ENCODE measurements at regions not wholly inside any gene's neighbourhood (a gene's known extent, or its start where the extent isn't known, plus 50 kb on each side); places are given as distances from the start of the nearest gene placed in this dataset.

DNA sequence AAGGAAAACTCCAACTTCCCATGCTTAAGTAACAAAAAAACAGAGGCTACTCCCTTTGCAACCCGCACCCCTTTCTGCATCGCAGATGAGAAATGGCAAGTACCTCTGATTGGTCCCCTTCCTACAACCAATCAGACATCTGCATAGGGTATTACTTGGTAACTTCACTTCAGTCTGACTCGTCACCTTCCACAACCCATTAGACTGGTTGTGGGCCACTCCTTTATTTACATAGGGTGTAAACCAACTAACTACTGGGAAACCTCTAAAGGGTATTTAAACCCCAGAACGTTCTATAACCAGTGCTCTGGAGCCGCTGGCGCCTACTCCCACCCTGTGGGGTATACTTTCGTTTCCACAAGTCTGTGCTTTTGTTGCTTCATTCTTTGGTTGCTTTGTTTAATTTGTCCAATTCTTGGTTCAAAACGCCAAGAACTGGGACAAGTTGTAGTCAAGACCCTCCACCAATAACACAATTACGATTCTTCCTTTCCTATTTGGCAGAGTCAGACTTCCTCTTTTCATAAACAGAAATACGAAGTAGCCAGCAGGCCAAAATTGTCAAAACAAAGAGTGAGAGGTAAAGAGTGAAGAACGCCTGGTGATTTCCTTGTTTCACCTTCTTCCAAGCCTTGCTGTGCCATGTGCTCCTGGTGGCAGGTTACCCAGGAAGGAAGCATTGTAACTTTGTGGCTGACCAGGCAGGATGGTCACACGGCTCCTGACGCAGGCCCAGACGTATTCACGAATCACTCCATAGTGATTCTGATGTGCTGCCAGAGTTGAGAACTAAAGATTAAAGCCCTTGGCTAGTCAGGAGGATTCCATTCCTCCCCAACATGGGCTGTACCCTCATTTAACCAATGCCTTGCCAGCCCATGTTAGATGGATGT lies 477.4 kb downstream of the ARHGEF28 start:
- peaks cover 0 to 10% (median 7%) of the 10 kb centered on the region in 5 donors for H3K9me3 ChIP-seq (ENCODE audit: control insufficient read depth in 5 of 5, low read length in 5 of 5)
- H3K4me1 ChIP-seq (ENCODE audit: control insufficient read depth in 5 of 5, insufficient read depth in 5 of 5, low read length in 5 of 5): peaks cover 3 to 36% (median 8%) of the 10 kb centered on the region in 5 donors
- H3K9ac ChIP-seq (ENCODE audit: low read length in 5 of 5): no peak overlapping the region
- H3K4me3 ChIP-seq (ENCODE audit: low read depth in 1 of 5, low read length in 5 of 5): no peak overlapping the region
- H3K36me3 ChIP-seq (ENCODE audit: control insufficient read depth in 5 of 5, insufficient read depth in 5 of 5, low read length in 5 of 5): no peaks in the 10 kb centered on the region
- no peaks in the 10 kb centered on the region for H3K27me3 ChIP-seq (ENCODE audit: control insufficient read depth in 5 of 5, insufficient read depth in 4 of 5, low read length in 5 of 5)
- H3K27ac ChIP-seq (ENCODE audit: low read depth, low read length): no peak overlapping the region

DNA sequence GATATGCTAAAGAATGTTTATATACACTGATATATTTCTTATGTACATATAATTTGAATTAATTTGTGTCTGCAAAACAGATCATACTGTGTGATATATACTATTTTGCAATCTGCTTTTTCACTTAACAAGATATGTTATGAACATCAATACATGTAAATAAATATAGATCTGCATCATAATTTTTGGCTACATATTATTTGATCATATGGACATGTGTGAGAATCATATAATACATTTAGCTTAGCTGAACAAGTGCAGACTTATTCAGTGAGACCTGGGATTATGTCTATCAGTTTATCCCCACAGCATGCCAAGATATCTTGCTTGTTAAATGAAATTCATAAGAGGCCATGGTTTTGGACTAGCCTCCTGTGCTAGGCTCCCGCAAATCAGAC lies 474.3 kb downstream of the ARHGEF28 start:
- Histone ChIP-seq H3K36me3 (ENCODE audit: control insufficient read depth in 5 of 5, insufficient read depth in 5 of 5, low read length in 5 of 5) (no peaks in the 10 kb centered on the region), H3K27ac (ENCODE audit: low read depth, low read length) (no peak overlapping the region), H3K4me1 (ENCODE audit: control insufficient read depth in 5 of 5, insufficient read depth in 5 of 5, low read length in 5 of 5) (peaks cover 2 to 45% (median 5%) of the 10 kb centered on the region in 5 donors), H3K27me3 (ENCODE audit: control insufficient read depth in 5 of 5, insufficient read depth in 4 of 5, low read length in 5 of 5) (no peaks in the 10 kb centered on the region), H3K9me3 (ENCODE audit: control insufficient read depth in 5 of 5, low read length in 5 of 5) (peaks cover 0 to 10% (median 7%) of the 10 kb centered on the region in 5 donors), H3K9ac (ENCODE audit: low read length in 5 of 5) (no peak overlapping the region), H3K4me3 (ENCODE audit: low read depth in 1 of 5, low read length in 5 of 5) (no peak overlapping the region)

DNA sequence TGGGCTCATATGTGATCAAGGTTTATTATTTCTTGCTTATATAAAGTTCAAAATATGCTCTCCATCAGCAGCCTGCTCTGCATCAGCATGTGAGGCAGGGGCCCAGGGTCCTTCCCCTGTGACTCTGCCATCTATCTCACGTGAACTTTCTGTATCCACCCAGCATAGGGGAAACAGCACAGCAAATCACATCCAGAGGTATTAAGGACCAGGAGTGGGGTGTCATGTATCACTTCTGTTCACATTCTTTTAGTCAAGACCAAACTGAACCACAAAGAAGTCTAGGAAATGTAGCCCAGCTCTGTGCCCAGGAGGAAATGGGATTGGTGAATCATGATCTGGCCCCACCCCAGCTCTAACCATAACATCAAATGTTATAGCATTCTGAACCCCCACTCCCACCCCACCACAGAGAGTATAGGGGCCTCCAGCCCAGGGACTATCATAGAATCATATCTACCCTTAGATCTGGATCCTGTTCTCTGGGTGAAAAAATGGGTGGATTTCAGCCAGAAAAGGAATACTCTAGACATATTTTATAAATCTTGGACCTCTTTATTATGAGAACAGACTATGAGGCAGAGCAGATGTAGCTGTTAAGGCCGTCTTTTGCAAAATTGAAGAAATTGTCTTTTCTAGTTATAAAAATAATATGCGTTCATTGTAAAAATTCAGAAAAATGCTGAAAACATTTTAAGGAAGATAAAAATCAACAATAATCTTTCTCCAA lies 473.7 kb downstream of the ARHGEF28 start:
- no peak overlapping the region for H3K27ac ChIP-seq (ENCODE audit: low read depth, low read length)
- peaks cover 0 to 39% (median 0%) of the 10 kb centered on the region in 5 donors for H3K4me1 ChIP-seq (ENCODE audit: control insufficient read depth in 5 of 5, insufficient read depth in 5 of 5, low read length in 5 of 5)
- no peak overlapping the region for H3K9ac ChIP-seq (ENCODE audit: low read length in 5 of 5)
- peaks cover 0 to 10% (median 7%) of the 10 kb centered on the region in 5 donors for H3K9me3 ChIP-seq (ENCODE audit: control insufficient read depth in 5 of 5, low read length in 5 of 5)
- no peaks in the 10 kb centered on the region for H3K27me3 ChIP-seq (ENCODE audit: control insufficient read depth in 5 of 5, insufficient read depth in 4 of 5, low read length in 5 of 5)
- H3K4me3 ChIP-seq (ENCODE audit: low read depth in 1 of 5, low read length in 5 of 5): no peak overlapping the region
- H3K36me3 ChIP-seq (ENCODE audit: control insufficient read depth in 5 of 5, insufficient read depth in 5 of 5, low read length in 5 of 5): no peaks in the 10 kb centered on the region

DNA sequence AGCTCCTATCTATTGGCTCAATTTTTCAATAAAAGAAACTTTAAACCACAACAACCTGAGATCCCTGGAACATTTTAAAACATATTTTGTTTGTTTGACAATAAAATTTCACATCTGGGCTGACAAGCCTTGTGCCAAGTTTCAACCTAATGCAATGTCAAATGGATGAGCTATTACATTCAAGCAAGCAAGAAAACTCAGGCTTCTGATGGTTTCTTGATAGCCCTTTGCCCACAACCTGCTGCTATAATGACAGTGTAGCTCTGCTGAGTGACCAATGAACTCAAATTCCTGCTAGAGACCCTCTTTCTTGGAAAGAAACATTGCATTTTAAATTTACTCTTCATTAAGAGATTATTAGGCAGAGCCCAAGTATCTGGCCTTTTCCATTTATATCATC lies 472.9 kb downstream of the ARHGEF28 start:
- H3K4me1 ChIP-seq (ENCODE audit: control insufficient read depth in 5 of 5, insufficient read depth in 5 of 5, low read length in 5 of 5): peaks cover 0 to 36% (median 0%) of the 10 kb centered on the region in 5 donors
- H3K27ac ChIP-seq (ENCODE audit: low read depth, low read length): no peak overlapping the region
- no peak overlapping the region for H3K4me3 ChIP-seq (ENCODE audit: low read depth in 1 of 5, low read length in 5 of 5)
- peaks cover 0 to 10% (median 7%) of the 10 kb centered on the region in 5 donors for H3K9me3 ChIP-seq (ENCODE audit: control insufficient read depth in 5 of 5, low read length in 5 of 5)
- no peaks in the 10 kb centered on the region for H3K27me3 ChIP-seq (ENCODE audit: control insufficient read depth in 5 of 5, insufficient read depth in 4 of 5, low read length in 5 of 5)
- H3K36me3 ChIP-seq (ENCODE audit: control insufficient read depth in 5 of 5, insufficient read depth in 5 of 5, low read length in 5 of 5): no peaks in the 10 kb centered on the region
- H3K9ac ChIP-seq (ENCODE audit: low read length in 5 of 5): no peak overlapping the region

DNA sequence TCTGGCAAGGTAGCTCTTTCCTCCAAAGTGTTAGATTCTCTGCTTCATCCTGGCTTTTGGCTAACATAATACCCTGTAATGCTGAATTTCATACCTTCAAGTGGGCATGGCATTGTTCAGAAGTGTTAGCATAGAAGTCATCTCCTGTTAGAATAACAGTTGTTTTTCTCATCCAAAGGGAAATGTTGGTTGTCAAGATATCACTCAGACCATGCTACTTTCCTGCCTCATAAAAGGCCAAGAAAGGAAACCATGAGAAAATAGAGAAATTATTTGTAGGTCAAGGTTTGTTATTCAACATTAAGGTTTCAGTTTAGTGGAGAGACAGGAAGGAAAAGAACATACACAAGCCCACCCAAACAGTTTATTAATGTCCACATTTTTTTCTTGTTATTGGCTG lies 472.5 kb downstream of the ARHGEF28 start:
- no peak overlapping the region for H3K9ac ChIP-seq (ENCODE audit: low read length in 5 of 5)
- H3K4me3 ChIP-seq (ENCODE audit: low read depth in 1 of 5, low read length in 5 of 5): no peak overlapping the region
- peaks cover 0 to 35% (median 0%) of the 10 kb centered on the region in 5 donors for H3K4me1 ChIP-seq (ENCODE audit: control insufficient read depth in 5 of 5, insufficient read depth in 5 of 5, low read length in 5 of 5)
- H3K9me3 ChIP-seq (ENCODE audit: control insufficient read depth in 5 of 5, low read length in 5 of 5): peaks cover 0 to 10% (median 7%) of the 10 kb centered on the region in 5 donors
- H3K27me3 ChIP-seq (ENCODE audit: control insufficient read depth in 5 of 5, insufficient read depth in 4 of 5, low read length in 5 of 5): no peaks in the 10 kb centered on the region
- no peaks in the 10 kb centered on the region for H3K36me3 ChIP-seq (ENCODE audit: control insufficient read depth in 5 of 5, insufficient read depth in 5 of 5, low read length in 5 of 5)
- no peak overlapping the region for H3K27ac ChIP-seq (ENCODE audit: low read depth, low read length)

DNA sequence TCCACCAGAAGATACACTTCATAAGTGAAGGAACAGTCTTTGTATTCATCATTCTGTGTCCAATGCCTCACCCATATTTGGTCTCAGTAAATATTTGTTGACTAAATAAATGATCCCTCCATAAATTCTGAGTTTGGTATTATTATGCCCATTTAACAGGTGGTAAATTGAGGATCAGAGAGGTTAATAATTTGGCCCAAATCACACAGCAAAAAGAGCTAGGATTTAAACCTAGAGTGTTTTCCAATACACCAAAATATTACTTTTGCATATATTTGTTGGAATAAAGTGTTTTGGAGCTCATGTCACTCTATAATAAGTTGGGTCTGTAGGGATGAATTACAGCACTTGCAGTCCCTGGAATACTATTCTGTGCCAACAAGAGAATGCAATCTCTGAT lies 470.3 kb downstream of the ARHGEF28 start:
- H3K4me1 ChIP-seq (ENCODE audit: control insufficient read depth in 5 of 5, insufficient read depth in 5 of 5, low read length in 5 of 5): peaks cover 0 to 29% (median 0%) of the 10 kb centered on the region in 5 donors
- H3K36me3 ChIP-seq (ENCODE audit: control insufficient read depth in 5 of 5, insufficient read depth in 5 of 5, low read length in 5 of 5): no peaks in the 10 kb centered on the region
- H3K27me3 ChIP-seq (ENCODE audit: control insufficient read depth in 5 of 5, insufficient read depth in 4 of 5, low read length in 5 of 5): no peaks in the 10 kb centered on the region
- H3K9ac ChIP-seq (ENCODE audit: low read length in 5 of 5): no peak overlapping the region
- peaks cover 0 to 10% (median 7%) of the 10 kb centered on the region in 5 donors for H3K9me3 ChIP-seq (ENCODE audit: control insufficient read depth in 5 of 5, low read length in 5 of 5)
- H3K4me3 ChIP-seq (ENCODE audit: low read depth in 1 of 5, low read length in 5 of 5): no peak overlapping the region
- H3K27ac ChIP-seq (ENCODE audit: low read depth, low read length): no peak overlapping the region

DNA sequence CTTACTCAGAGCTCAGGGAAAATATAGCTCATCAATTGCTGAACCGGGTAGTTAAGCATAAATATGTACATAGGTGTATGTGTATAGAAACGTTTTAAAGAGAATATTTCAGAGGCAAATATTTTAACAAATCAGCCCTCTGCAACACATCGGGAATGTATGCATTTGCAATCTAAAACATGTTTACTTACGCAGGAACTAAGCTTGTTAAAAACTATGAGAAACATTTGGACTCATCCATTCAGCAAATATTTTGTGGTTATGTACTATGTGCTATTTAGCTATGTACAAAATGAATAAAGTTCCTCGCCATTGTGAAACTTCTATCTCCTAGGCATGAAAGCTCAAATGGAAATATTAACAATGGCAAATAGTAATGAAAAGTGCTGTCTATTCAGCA lies 469.9 kb downstream of the ARHGEF28 start:
- H3K36me3 ChIP-seq (ENCODE audit: control insufficient read depth in 5 of 5, insufficient read depth in 5 of 5, low read length in 5 of 5): no peaks in the 10 kb centered on the region
- peaks cover 0 to 29% (median 0%) of the 10 kb centered on the region in 5 donors for H3K4me1 ChIP-seq (ENCODE audit: control insufficient read depth in 5 of 5, insufficient read depth in 5 of 5, low read length in 5 of 5)
- H3K27ac ChIP-seq (ENCODE audit: low read depth, low read length): no peak overlapping the region
- no peaks in the 10 kb centered on the region for H3K27me3 ChIP-seq (ENCODE audit: control insufficient read depth in 5 of 5, insufficient read depth in 4 of 5, low read length in 5 of 5)
- H3K9me3 ChIP-seq (ENCODE audit: control insufficient read depth in 5 of 5, low read length in 5 of 5): peaks cover 0 to 10% (median 7%) of the 10 kb centered on the region in 5 donors
- H3K9ac ChIP-seq (ENCODE audit: low read length in 5 of 5): no peak overlapping the region
- H3K4me3 ChIP-seq (ENCODE audit: low read depth in 1 of 5, low read length in 5 of 5): no peak overlapping the region

DNA sequence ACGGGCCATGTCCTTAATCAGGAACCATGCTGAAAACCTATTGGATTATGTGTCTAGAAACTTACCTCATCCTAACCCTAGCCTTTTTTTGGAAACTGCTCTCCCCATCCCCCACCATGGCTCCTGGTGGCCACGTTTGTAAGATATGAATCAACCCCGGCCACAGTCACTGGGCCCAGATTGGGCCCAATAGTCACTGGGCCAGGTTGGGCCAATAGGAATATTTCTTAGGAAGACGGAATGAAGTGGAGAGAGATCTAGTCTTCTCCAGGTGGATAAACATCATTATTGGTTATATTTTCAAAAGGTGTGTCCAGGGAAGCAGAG lies 468.7 kb downstream of the ARHGEF28 start:
- no peaks in the 10 kb centered on the region for H3K36me3 ChIP-seq (ENCODE audit: control insufficient read depth in 5 of 5, insufficient read depth in 5 of 5, low read length in 5 of 5)
- no peak overlapping the region for H3K27ac ChIP-seq (ENCODE audit: low read depth, low read length)
- H3K4me3 ChIP-seq (ENCODE audit: low read depth in 1 of 5, low read length in 5 of 5): no peak overlapping the region
- H3K4me1 ChIP-seq (ENCODE audit: control insufficient read depth in 5 of 5, insufficient read depth in 5 of 5, low read length in 5 of 5): peaks cover 0 to 29% (median 0%) of the 10 kb centered on the region in 5 donors
- H3K9me3 ChIP-seq (ENCODE audit: control insufficient read depth in 5 of 5, low read length in 5 of 5): peaks cover 0 to 9% (median 5%) of the 10 kb centered on the region in 5 donors
- H3K9ac ChIP-seq (ENCODE audit: low read length in 5 of 5): no peak overlapping the region
- H3K27me3 ChIP-seq (ENCODE audit: control insufficient read depth in 5 of 5, insufficient read depth in 4 of 5, low read length in 5 of 5): no peaks in the 10 kb centered on the region

DNA sequence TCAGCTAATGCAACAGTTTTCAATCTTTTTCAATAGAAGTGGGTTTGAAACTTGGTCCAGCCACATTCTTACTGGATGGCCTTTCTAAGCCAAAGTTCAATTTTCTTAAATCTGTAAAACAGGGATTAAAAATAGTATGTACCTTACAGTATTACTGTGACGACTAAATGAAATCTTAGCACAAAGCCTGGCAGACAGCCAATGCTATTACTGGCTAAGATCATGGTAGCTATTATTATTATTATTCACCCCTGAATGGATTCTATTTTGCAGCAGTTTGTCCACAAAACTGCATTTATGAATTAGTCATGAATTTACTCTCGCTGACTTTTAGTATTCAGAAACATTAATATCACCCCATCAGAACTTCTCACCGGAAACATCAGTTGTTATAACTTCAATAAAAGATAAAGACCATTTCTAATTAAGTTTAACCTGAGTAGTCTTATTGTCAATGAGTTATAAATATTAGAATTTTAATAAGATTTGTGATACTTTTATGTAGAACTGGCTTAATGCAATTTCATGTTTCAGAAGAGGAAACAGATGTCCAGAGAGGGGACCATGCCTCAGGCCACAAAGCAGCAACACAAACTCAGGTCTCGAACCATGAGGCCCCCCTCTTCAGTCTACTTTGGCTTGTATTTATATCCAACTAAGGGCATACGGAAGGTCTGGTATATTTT lies 468.2 kb downstream of the ARHGEF28 start:
- no peaks in the 10 kb centered on the region for H3K27me3 ChIP-seq (ENCODE audit: control insufficient read depth in 5 of 5, insufficient read depth in 4 of 5, low read length in 5 of 5)
- H3K4me3 ChIP-seq (ENCODE audit: low read depth in 1 of 5, low read length in 5 of 5): no peak overlapping the region
- no peak overlapping the region for H3K9ac ChIP-seq (ENCODE audit: low read length in 5 of 5)
- peaks cover 0 to 26% (median 0%) of the 10 kb centered on the region in 5 donors for H3K4me1 ChIP-seq (ENCODE audit: control insufficient read depth in 5 of 5, insufficient read depth in 5 of 5, low read length in 5 of 5)
- H3K36me3 ChIP-seq (ENCODE audit: control insufficient read depth in 5 of 5, insufficient read depth in 5 of 5, low read length in 5 of 5): no peaks in the 10 kb centered on the region
- H3K27ac ChIP-seq (ENCODE audit: low read depth, low read length): no peak overlapping the region
- H3K9me3 ChIP-seq (ENCODE audit: control insufficient read depth in 5 of 5, low read length in 5 of 5): peaks cover 0 to 4% (median under 1%) of the 10 kb centered on the region in 5 donors

All from subcutaneous abdominal adipose tissue (tissue), 5 donors.